NCI-H526 (cell line): ENCODE measurements at regions not wholly inside any gene's neighbourhood (a gene's known extent, or its start where the extent isn't known, plus 50 kb on each side); places are given as distances from the start of the nearest gene placed in this dataset.

ENCODE experiments used
- DNase-seq, 2 experiments: peaks; one replicate each; lab custom pipeline; 2025; lab: John Stamatoyannopoulos, UW

GRCh38 chr2:16173893-16174692 is 233.7 kb downstream of the MYCN start:
- no peak for DNase-seq

DNA sequence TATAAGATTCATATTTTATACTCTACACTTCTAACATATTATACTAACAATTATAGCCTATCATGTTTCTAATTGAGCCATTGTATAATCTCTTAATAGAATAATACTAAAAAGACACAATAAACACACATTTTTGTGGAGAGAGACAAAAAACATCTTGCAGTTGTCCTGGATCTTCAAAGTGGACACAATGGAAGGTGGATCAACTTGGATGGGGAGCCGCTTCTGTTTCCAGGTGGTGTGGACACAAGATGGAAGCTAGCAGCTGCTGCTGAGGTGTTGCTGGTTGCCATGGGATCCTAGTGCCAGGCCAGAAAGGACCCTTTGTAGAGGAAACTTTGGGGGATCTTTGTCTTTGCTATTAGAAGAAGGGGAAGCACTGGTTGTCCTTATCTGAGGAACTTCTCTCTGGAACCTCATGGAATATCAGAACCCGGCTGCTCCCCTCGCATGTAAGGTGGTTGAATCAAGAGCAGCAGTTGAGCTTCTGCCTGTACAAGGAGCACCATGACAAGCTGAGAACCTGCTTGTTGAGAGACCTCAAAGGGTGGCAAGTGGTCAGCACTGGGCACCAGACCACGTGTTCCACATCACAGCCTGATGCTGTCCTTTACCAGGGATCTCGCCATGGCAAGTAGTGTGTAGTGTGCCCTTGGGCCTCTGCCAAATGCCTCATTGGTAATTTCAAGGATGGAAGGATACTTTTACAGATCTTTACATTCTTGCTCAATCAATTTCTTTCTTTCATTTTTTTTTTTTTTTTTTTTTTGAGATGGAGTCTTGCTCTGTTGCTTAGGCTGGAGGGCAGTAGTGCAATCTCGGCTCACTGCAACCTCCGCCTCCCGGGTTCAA is 232.2 kb downstream of the MYCN start:
- no peak for DNase-seq

DNA sequence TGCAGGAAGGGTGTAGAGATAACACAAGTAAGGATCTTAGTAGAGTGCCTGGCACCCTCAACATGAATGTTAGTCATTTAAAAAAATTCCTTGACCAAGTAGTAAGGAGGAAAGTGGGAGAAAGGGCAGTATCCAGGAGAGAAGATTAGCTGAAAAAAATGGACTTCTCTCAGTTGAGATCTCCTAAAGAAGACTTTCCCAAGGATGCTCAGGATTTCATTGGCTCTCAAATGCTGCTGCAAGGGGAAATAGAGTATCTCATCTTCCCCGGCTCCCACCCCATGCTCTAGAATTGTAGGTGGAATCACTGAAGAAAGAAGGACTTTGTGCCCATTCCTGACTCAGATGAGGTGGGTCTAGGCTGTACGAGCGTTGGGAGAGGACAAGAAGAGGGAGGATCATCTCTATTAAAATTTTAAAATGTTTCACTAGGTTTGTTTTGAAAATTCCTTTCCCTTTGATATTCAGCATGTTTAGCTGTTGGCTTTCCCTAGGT is 231.1 kb downstream of the MYCN start:
- no peak for DNase-seq

- no peak for DNase-seq
Observed at GRCh38 chr2:16170675-16171424, 230.5 kb downstream of the MYCN start.

DNA sequence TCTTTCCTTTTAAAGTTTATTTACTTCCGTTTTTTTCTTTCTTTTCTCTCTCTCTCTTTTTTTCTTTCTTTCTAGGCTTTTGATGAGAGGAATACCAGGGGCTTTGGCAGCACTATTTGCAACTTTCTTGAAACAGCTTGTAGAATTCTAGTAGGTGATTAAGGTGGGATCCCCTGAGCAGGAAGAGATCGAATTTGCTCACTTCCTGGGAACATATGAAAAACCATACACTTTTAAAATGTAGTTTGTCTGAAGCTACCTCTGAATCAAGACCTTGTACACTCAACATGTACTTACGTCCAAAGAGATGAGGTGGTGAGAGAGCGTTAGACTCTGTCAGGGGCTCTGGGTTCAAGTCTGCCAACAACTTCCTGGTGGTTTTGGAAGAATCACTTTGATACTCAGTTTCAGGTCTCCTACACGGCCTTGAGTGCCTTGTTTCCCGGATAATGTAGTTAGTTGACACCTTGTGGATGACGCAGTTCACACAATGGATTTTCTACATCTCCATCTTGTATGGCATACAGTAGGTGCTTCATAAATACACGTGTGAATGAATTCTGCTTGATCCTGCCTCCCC is 229.1 kb downstream of the MYCN start:
- no peak for DNase-seq

DNA sequence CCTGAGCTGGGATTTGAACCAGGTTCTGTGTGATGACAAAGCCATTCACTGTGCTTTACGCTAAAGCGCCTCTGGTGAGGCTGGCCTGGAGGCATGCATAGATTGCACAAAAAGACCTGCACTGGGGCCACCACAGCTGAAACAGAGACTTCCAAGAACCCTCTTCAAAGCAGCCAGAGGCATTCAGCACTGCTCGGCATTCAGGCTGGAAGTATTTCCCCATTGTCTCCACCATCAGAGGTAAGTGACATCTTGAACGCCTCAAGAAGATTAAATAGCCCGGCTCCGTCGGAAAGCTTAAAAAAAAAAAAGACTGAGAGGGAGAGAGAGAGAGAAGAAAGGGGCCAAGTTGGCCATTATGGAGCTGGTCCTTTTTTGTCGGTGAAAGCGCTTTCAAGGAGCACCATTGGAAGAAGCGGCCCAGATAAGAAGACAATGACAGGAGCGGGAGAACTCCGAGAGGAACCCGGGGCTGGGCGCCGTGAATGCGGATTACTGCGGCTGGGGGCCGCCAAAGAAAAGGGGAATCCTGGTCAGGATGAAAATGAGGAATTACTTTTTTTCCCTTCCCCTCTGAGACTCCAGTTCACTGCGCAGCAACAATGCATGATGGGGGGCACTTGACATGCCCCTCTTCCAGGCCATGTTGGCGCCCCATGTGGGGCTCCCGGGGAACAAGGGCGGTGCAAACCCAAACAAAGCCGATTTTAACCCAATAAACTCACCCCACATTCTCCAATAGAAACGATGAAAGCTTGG is 228.3 kb downstream of the MYCN start:
- no peak for DNase-seq

DNA sequence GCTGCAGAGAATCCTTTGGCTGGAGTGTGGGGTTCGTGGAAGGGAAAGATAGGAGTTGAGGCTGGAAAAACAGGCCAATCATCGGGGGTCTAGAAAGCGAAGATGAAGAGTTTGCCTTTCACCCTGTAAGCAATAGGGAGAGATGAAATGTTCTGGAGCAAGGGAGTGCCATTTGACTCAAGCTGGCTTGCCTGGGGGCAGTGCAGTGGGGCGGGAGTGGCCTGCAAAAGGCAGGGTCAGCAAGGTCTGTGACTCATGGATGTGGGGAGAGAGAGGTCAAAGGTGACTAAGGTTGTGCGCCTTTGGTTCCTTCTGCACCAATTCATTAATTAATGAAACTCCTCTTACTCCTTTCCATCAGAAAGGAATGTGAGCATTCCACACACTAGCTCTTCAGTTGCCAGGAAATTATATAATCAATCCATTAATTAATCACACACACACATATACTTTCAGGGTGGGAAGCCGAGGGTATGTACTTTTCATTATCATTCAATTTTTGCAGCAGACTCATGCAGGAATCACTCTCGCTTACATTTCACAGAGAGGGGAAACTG is 227.6 kb downstream of the MYCN start:
- no peak for DNase-seq

- DNase-seq = peak in 1 of 2 experiments; percentile 96
Observed at GRCh38 chr2:16167451-16167861, 227.1 kb downstream of the MYCN start.

- DNase-seq = peak in 1 of 2 experiments; percentile 99
Observed at GRCh38 chr2:16166327-16166981, 226.1 kb downstream of the MYCN start.

DNA sequence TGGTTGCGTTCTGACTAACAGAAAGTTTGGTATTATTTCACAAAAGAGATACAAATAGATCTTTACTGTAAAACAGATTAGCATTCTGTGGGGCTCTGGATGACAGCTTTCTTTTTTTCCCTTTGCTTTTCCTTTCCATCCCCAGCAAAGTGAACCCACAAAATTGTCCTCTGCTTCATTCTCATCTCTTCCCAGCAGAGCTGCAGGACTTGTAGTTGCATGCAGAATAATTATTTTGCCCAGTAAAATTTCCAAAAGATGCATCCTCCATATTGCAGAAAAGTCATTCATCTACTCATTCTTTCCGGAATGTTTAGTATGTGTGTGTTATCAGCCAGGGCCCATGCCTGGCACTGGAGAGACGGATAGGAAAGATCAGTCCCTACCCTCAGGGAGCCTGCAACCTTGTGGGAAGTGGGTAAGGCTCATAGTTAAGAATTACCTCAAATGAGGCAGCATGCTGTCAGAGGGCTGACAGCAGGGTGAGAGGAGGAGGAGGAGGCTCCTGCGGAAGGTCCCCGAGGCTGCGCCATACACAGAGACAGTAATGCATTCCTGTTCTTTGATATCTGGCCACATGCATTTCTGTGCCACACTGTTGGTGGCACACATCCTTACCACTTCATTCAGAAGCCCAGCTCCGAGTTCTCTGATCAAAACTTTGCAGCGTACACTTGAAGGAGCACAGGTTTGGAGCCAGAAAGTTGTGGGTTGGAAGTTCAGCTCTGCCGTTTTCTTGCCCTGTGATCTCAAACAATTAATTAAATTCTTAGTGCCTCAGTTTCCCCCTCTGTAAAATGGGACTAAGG is 225.4 kb downstream of the MYCN start:
- peak; percentile 99 to 100 for DNase-seq

DNA sequence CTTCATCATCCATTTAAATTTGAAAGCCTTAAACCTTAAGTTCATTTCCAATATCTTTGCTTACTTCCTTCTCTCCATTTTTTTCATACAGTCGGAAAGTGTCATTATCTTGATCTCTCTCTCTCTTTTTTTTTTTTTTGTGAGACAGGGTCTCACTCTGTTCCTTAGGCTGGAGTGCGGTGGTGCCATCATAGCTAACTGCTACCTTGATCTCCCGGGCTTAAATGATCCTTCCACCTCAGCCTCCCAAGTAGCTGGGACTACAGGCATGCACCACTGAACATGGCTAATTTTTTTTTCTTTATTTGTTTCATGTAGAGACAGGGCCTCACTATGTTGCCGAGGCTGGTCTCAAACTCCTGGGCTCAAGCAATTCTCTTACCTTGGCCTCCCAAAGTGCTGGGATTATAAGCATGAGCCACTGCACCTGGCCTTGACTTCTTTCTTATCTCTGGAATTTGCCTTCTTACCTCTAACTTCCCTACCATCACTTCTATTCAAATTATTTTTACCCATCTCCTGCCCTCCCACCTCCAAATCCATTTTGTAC is 222.2 kb downstream of the MYCN start:
- DNase-seq = no peak

GRCh38 chr2:16161768-16162490 is 221.6 kb downstream of the MYCN start:
- DNase-seq = no peak

GRCh38 chr2:16161085-16161565 is 220.8 kb downstream of the MYCN start:
- DNase-seq = no peak

DNA sequence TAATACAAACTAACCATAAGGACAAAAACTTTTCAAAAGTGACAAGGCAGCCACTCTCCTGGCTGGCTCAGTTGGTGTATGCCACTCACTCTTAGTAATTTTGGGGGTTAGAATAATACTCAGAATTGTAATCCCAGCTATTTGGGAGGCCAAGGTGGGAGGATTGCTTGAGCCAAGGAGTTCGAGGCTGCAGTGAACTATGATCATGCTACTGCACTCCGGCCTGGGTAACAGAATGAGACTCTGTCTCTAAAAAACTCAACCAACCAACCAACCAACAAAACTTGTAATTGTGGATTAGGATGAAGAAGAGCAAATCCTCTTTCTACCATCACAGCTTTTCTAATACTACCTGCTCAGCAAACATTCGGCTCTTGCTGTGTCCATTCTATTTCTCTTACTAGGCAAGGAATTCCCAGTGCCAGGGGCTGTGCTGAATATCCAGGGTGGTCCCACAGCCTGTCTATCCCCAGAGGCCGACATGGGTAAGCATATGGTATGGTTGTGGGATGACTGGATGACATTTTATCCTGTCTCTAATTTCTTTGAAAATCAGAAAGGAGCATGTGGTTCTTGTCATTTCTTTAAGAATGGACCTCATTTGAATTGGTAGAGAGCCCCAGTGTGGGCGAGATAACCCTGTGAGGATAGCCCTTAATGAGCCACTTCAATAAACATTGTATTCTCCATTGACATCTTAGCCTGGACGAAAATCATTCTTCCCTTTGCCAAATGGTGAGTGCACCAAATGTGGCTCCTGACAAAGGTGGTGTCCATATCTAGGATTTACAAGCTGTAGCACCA is 220.1 kb downstream of the MYCN start:
- no peak for DNase-seq

- no peak for DNase-seq
Observed at GRCh38 chr2:16156411-16156810, 216.1 kb downstream of the MYCN start.

DNA sequence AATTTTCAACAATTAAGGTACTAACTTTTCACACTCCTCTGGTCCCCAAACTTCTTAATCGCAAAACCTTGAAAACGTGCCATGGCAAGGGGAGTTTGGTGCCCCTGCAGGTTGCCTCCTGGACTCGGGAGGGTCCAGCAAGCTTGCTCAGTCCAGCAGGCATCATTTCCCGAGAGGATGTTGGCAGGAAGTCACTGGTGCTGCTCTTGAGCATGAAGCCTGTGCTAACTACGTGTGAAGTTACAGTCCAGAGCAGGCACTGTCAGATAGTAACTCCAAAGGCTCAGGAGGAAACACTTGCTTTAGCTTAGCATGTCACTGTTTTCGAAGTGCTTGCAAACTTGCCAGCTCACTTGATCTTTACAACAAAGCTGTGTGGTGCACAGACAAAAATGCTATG is 215.4 kb downstream of the MYCN start:
- DNase-seq = no peak

DNA sequence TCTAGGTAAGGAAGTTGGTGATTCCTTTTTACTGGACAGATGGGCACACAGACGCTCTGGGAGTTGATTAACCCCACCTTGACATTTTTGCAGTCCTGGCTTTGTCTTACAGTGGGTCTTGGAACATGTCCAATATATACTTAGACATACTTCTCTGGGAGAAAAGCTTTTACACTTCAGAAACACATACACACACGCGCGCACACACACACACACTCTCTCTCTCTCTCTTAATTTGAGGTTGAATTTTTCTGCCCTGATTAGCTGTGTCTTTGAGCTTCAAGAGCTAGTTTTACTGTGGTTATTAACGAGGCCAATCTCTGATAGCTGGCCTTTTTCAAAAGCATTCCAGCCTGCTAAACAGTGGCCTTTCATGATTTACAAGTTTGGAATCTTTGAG is 215.0 kb downstream of the MYCN start:
- no peak for DNase-seq
